HL-60 (cell line): ENCODE measurements at regions not wholly inside any gene's neighbourhood (a gene's known extent, or its start where the extent isn't known, plus 50 kb on each side); places are given as distances from the start of the nearest gene placed in this dataset.

ENCODE experiments used
- CTCF ChIP-seq: IDR thresholded peaks from one replicate; pipeline ENCODE4 v1.5.1; 2011; ENCODE audit warnings: low read length, control low read depth, inconsistent platforms; ENCODE audit not compliant: insufficient read depth
- POLR2AphosphoS5 ChIP-seq: IDR thresholded peaks from 2 replicates; pipeline ENCODE4 v1.6.1; 2012; ENCODE audit warnings: low read depth

GRCh38 chr14:49483268-49483667 is 102.9 kb downstream of the RPS29 start:
- TF ChIP-seq CTCF: no peak
- TF ChIP-seq POLR2AphosphoS5: no peak
